GM19438 (cell line): ENCODE measurements at regions not wholly inside any gene's neighbourhood (a gene's known extent, or its start where the extent isn't known, plus 50 kb on each side); places are given as distances from the start of the nearest gene placed in this dataset.
"Not testable (repeated sequence)": the region's sequence is repeated elsewhere in the genome, so short reads cannot be mapped to it uniquely, and the experiment has no call there.

Experiments
- ATAC-seq: cut with Tn5 transposase; IDR thresholded peaks from one replicate; pipeline ENCODE4 v1.9.1; 2021; ENCODE audit warnings: low read depth; ENCODE audit not compliant: unreplicated experiment

GRCh38 chr7:106392590-106392989 is 107.8 kb upstream of the NAMPT start:
- no peak for ATAC-seq

GRCh38 chr7:106392144-106392543 is 107.4 kb upstream of the NAMPT start:
- no peak for ATAC-seq

GRCh38 chr7:106386958-106387357 is 102.2 kb upstream of the NAMPT start:
- no peak for ATAC-seq

GRCh38 chr7:106384373-106384772 is 99.6 kb upstream of the NAMPT start:
- ATAC-seq = no peak

- no peak for ATAC-seq
Observed at GRCh38 chr7:106382929-106383328, 98.1 kb upstream of the NAMPT start.

- no peak for ATAC-seq
Observed at GRCh38 chr7:106382129-106382528, 97.3 kb upstream of the NAMPT start.

GRCh38 chr7:106381252-106381651 is 96.5 kb upstream of the NAMPT start:
- no peak for ATAC-seq

- no peak for ATAC-seq
Observed at GRCh38 chr7:106377847-106378361, 93.1 kb upstream of the NAMPT start.

GRCh38 chr7:106376026-106376799 is 91.4 kb upstream of the NAMPT start:
- no peak for ATAC-seq

- ATAC-seq = no peak
Observed at GRCh38 chr7:106375499-106375898, 90.7 kb upstream of the NAMPT start.

- ATAC-seq = no peak
Observed at GRCh38 chr7:106374437-106374836, 89.7 kb upstream of the NAMPT start.

GRCh38 chr7:106372595-106373318 is 88.0 kb upstream of the NAMPT start:
- no peak for ATAC-seq

GRCh38 chr7:106372126-106372525 is 87.3 kb upstream of the NAMPT start:
- ATAC-seq = no peak

GRCh38 chr7:106371629-106372028 is 86.8 kb upstream of the NAMPT start:
- ATAC-seq = no peak

GRCh38 chr7:106370542-106370941 is 85.8 kb upstream of the NAMPT start:
- no peak for ATAC-seq

GRCh38 chr7:106369816-106370215 is 85.0 kb upstream of the NAMPT start:
- ATAC-seq = no peak

- no peak for ATAC-seq
Observed at GRCh38 chr7:106369352-106369751, 84.6 kb upstream of the NAMPT start.

GRCh38 chr7:106367664-106368063 is 82.9 kb upstream of the NAMPT start:
- ATAC-seq = no peak

GRCh38 chr7:106367018-106367420 is 82.2 kb upstream of the NAMPT start:
- no peak for ATAC-seq

GRCh38 chr7:106365252-106366005 is 80.6 kb upstream of the NAMPT start:
- ATAC-seq = no peak

- not testable (repeated sequence) for ATAC-seq
Observed at GRCh38 chr7:106362507-106362906, 77.7 kb upstream of the NAMPT start.
